Liver (tissue), 3 donors: ENCODE measurements at regions not wholly inside any gene's neighbourhood (a gene's known extent, or its start where the extent isn't known, plus 50 kb on each side); places are given as distances from the start of the nearest gene placed in this dataset.

Source experiments
- EGR1 ChIP-seq, 2 donors: IDR thresholded peaks; 2 replicates each; pipeline ENCODE4 v1.6.1; 2016 to 2018; ENCODE audit warnings: antibody characterized with exemption in 2 of 2, low read depth in 2 of 2
- FOXA1 ChIP-seq: IDR thresholded peaks from 2 replicates; pipeline ENCODE4 v1.6.1; 2016; ENCODE audit warnings: antibody characterized with exemption
- HNF4A ChIP-seq, 2 donors: conservative IDR thresholded peaks; 2 replicates each; pipeline ENCODE4 v1.6.1; 2016; ENCODE audit warnings: antibody characterized with exemption in 2 of 2, mild to moderate bottlenecking in 2 of 2
- JUND ChIP-seq, 2 donors: IDR thresholded peaks; 2 replicates each; pipeline ENCODE4 v1.6.1; 2016; ENCODE audit warnings: antibody characterized with exemption in 2 of 2
- MAX ChIP-seq: IDR thresholded peaks from 2 replicates; pipeline ENCODE4 v1.6.1; 2016; ENCODE audit warnings: antibody characterized with exemption
- NR2F2 ChIP-seq: IDR thresholded peaks from 2 replicates; pipeline ENCODE4 v1.6.1; 2016; ENCODE audit warnings: antibody characterized with exemption
- RAD21 ChIP-seq, 2 donors: IDR thresholded peaks; 2 replicates each; pipeline ENCODE4 v1.6.1; 2016; ENCODE audit warnings: antibody characterized with exemption in 2 of 2, mild to moderate bottlenecking in 2 of 2
- RXRA ChIP-seq, 2 donors: IDR thresholded peaks; 2 replicates each; pipeline ENCODE4 v1.6.1; 2017 to 2018; ENCODE audit warnings: antibody characterized with exemption in 2 of 2, mild to moderate bottlenecking in 1 of 2
- SP1 ChIP-seq: IDR thresholded peaks from 2 replicates; pipeline ENCODE4 v1.6.1; 2018; ENCODE audit warnings: antibody characterized with exemption, mild to moderate bottlenecking
- YY1 ChIP-seq: IDR thresholded peaks from 2 replicates; pipeline ENCODE4 v1.6.1; 2016; ENCODE audit warnings: antibody characterized with exemption, mild to moderate bottlenecking
- ZBTB33 ChIP-seq: IDR thresholded peaks from 2 replicates; pipeline ENCODE4 v1.6.1; 2016; ENCODE audit warnings: antibody characterized with exemption
- TF ChIP-seq, protein P1 (sequence below): fragments of 150-350 bp; IDR thresholded peaks from 2 replicates; pipeline ENCODE4 v1.5.1; 2017; ENCODE audit warnings: improper control_type of control experiment, low read depth, low read length; ENCODE audit not compliant: missing input control
- TF ChIP-seq, protein P2 (sequence below): IDR thresholded peaks from 2 replicates; pipeline ENCODE4 v1.6.1; 2016; ENCODE audit warnings: antibody characterized with exemption, mild to moderate bottlenecking
- donor health status: healthy.
- donor health status: healthy.

GRCh38 chr2:150156415-150156814, 331.1 kb downstream of the RND3 start:
- TF ChIP-seq, protein P1, sequence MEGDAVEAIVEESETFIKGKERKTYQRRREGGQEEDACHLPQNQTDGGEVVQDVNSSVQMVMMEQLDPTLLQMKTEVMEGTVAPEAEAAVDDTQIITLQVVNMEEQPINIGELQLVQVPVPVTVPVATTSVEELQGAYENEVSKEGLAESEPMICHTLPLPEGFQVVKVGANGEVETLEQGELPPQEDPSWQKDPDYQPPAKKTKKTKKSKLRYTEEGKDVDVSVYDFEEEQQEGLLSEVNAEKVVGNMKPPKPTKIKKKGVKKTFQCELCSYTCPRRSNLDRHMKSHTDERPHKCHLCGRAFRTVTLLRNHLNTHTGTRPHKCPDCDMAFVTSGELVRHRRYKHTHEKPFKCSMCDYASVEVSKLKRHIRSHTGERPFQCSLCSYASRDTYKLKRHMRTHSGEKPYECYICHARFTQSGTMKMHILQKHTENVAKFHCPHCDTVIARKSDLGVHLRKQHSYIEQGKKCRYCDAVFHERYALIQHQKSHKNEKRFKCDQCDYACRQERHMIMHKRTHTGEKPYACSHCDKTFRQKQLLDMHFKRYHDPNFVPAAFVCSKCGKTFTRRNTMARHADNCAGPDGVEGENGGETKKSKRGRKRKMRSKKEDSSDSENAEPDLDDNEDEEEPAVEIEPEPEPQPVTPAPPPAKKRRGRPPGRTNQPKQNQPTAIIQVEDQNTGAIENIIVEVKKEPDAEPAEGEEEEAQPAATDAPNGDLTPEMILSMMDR: no peak
- no peak for TF ChIP-seq EGR1 (IDR thresholded peaks at IDR 0.05; ENCODE audit: low read depth in 2 of 2)
- TF ChIP-seq FOXA1: no peak
- TF ChIP-seq HNF4A (conservative IDR thresholded peaks at IDR 0.05): no peak
- TF ChIP-seq YY1: no peak
- no peak for TF ChIP-seq SP1
- no peak for TF ChIP-seq RXRA (IDR thresholded peaks at IDR 0.05)
- TF ChIP-seq MAX: no peak
- no peak for TF ChIP-seq ZBTB33
- TF ChIP-seq, protein P2, sequence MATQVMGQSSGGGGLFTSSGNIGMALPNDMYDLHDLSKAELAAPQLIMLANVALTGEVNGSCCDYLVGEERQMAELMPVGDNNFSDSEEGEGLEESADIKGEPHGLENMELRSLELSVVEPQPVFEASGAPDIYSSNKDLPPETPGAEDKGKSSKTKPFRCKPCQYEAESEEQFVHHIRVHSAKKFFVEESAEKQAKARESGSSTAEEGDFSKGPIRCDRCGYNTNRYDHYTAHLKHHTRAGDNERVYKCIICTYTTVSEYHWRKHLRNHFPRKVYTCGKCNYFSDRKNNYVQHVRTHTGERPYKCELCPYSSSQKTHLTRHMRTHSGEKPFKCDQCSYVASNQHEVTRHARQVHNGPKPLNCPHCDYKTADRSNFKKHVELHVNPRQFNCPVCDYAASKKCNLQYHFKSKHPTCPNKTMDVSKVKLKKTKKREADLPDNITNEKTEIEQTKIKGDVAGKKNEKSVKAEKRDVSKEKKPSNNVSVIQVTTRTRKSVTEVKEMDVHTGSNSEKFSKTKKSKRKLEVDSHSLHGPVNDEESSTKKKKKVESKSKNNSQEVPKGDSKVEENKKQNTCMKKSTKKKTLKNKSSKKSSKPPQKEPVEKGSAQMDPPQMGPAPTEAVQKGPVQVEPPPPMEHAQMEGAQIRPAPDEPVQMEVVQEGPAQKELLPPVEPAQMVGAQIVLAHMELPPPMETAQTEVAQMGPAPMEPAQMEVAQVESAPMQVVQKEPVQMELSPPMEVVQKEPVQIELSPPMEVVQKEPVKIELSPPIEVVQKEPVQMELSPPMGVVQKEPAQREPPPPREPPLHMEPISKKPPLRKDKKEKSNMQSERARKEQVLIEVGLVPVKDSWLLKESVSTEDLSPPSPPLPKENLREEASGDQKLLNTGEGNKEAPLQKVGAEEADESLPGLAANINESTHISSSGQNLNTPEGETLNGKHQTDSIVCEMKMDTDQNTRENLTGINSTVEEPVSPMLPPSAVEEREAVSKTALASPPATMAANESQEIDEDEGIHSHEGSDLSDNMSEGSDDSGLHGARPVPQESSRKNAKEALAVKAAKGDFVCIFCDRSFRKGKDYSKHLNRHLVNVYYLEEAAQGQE: no peak
- no peak for TF ChIP-seq RAD21 (IDR thresholded peaks at IDR 0.05)
- no peak for TF ChIP-seq NR2F2
- TF ChIP-seq JUND (IDR thresholded peaks at IDR 0.05): no peak
